MG63 (cell line): ENCODE measurements at regions not wholly inside any gene's neighbourhood (a gene's known extent, or its start where the extent isn't known, plus 50 kb on each side); places are given as distances from the start of the nearest gene placed in this dataset.
A peak's percentile ranks its signal among the peaks of the same experiment; 100 is the strongest.
"Not testable (repeated sequence)": the region's sequence is repeated elsewhere in the genome, so short reads cannot be mapped to it uniquely, and the experiment has no call there.

ENCODE experiments used
- DNase-seq: peaks from one replicate; pipeline ENCODE4 v3.0.0-alpha.2; 2020
- H3K27me3 ChIP-seq: fragments of 250-450 bp; sonication (Bioruptor Pico); 2 replicates; pipeline ENCODE4 v1.5.1; 2020; ENCODE audit warnings: mild to moderate bottlenecking, moderate library complexity
- H3K36me3 ChIP-seq: fragments of 250-450 bp; sonication (Bioruptor Pico); 2 replicates; pipeline ENCODE4 v1.5.1; 2020; ENCODE audit warnings: mild to moderate bottlenecking, moderate library complexity
- H3K4me3 ChIP-seq: fragments of 250-450 bp; sonication (Bioruptor Pico); 2 replicates; pipeline ENCODE4 v1.5.1; 2020; ENCODE audit warnings: mild to moderate bottlenecking, moderate library complexity
- H3K9me3 ChIP-seq: fragments of 250-450 bp; sonication (Bioruptor Pico); 2 replicates; pipeline ENCODE4 v1.5.1; 2020; ENCODE audit warnings: mild to moderate bottlenecking, moderate library complexity

GRCh38 chr1:90319918-90320317 is 325.0 kb downstream of the ZNF326 start:
- no peak for DNase-seq

GRCh38 chr1:90318431-90318830 is 323.5 kb downstream of the ZNF326 start:
- Histone ChIP-seq H3K9me3 (no peaks in the 10 kb centered on the region), H3K4me3 (no peak overlapping the region), H3K36me3 (no peaks in the 10 kb centered on the region), H3K27me3 (no peaks in the 10 kb centered on the region)
- no peak for DNase-seq

More at GRCh38 chr1:90319918-90320317, 325.0 kb downstream of the ZNF326 start:
- no peaks in the 10 kb centered on the region for H3K27me3 ChIP-seq
- H3K36me3 ChIP-seq = no peaks in the 10 kb centered on the region
- H3K4me3 ChIP-seq = no peak overlapping the region
- H3K9me3 ChIP-seq = no peaks in the 10 kb centered on the region

- Histone ChIP-seq H3K27me3 (no peaks in the 10 kb centered on the region), H3K4me3 (no peak overlapping the region), H3K9me3 (no peaks in the 10 kb centered on the region), H3K36me3 (no peaks in the 10 kb centered on the region)
- DNase-seq = no peak
These were observed 322.7 kb downstream of the ZNF326 start for GRCh38 chr1:90317628-90318027.

- H3K4me3 ChIP-seq = no peak overlapping the region
- DNase-seq = no peak
- H3K36me3 ChIP-seq = no peaks in the 10 kb centered on the region
- no peaks in the 10 kb centered on the region for H3K27me3 ChIP-seq
- no peaks in the 10 kb centered on the region for H3K9me3 ChIP-seq
These were observed 319.6 kb downstream of the ZNF326 start for GRCh38 chr1:90314533-90314932.

GRCh38 chr1:90313778-90314177 is 318.9 kb downstream of the ZNF326 start:
- H3K36me3 ChIP-seq = no peaks in the 10 kb centered on the region
- no peak for DNase-seq
- no peaks in the 10 kb centered on the region for H3K27me3 ChIP-seq
- H3K4me3 ChIP-seq = no peak overlapping the region
- H3K9me3 ChIP-seq = no peaks in the 10 kb centered on the region

- no peak for DNase-seq
- H3K9me3 ChIP-seq = no peaks in the 10 kb centered on the region
- H3K36me3 ChIP-seq = no peaks in the 10 kb centered on the region
- no peaks in the 10 kb centered on the region for H3K27me3 ChIP-seq
- H3K4me3 ChIP-seq = no peak overlapping the region
These were observed 314.9 kb downstream of the ZNF326 start for GRCh38 chr1:90309806-90310205.

GRCh38 chr1:90308421-90308820 is 313.5 kb downstream of the ZNF326 start:
- Histone ChIP-seq H3K4me3 (no peak overlapping the region), H3K27me3 (no peaks in the 10 kb centered on the region), H3K9me3 (no peaks in the 10 kb centered on the region), H3K36me3 (no peaks in the 10 kb centered on the region)
- DNase-seq = no peak

GRCh38 chr1:90305577-90305976 is 310.7 kb downstream of the ZNF326 start:
- no peak overlapping the region for H3K4me3 ChIP-seq
- DNase-seq = no peak
- H3K9me3 ChIP-seq = no peaks in the 10 kb centered on the region
- no peaks in the 10 kb centered on the region for H3K36me3 ChIP-seq
- no peaks in the 10 kb centered on the region for H3K27me3 ChIP-seq

- Histone ChIP-seq H3K36me3 (no peaks in the 10 kb centered on the region), H3K9me3 (no peaks in the 10 kb centered on the region), H3K4me3 (no peak overlapping the region), H3K27me3 (no peaks in the 10 kb centered on the region; the same call in 1 of the 2 replicates)
- DNase-seq = no peak
These were observed 301.4 kb downstream of the ZNF326 start for GRCh38 chr1:90296327-90296726.

- Histone ChIP-seq H3K9me3 (no peaks in the 10 kb centered on the region), H3K27me3 (no peaks in the 10 kb centered on the region; the same call in 1 of the 2 replicates), H3K4me3 (no peak overlapping the region), H3K36me3 (no peaks in the 10 kb centered on the region)
- no peak for DNase-seq
These were observed 300.6 kb downstream of the ZNF326 start for GRCh38 chr1:90295534-90295933.

GRCh38 chr1:90291431-90292216 is 296.7 kb downstream of the ZNF326 start:
- no peak for DNase-seq
- H3K36me3 ChIP-seq = no peaks in the 10 kb centered on the region
- no peaks in the 10 kb centered on the region for H3K9me3 ChIP-seq
- no peak overlapping the region for H3K4me3 ChIP-seq
- H3K27me3 ChIP-seq = no peaks in the 10 kb centered on the region; the same call in 1 of the 2 replicates

GRCh38 chr1:90282811-90283210 is 287.9 kb downstream of the ZNF326 start:
- no peak for DNase-seq
- H3K27me3 ChIP-seq = no peaks in the 10 kb centered on the region
- H3K36me3 ChIP-seq = no peaks in the 10 kb centered on the region
- no peak overlapping the region for H3K4me3 ChIP-seq
- no peaks in the 10 kb centered on the region for H3K9me3 ChIP-seq

GRCh38 chr1:90281886-90282285 is 287.0 kb downstream of the ZNF326 start:
- not testable (repeated sequence) for DNase-seq, H3K27me3 ChIP-seq, H3K4me3 ChIP-seq, H3K36me3 ChIP-seq, H3K9me3 ChIP-seq

- no peak for DNase-seq
- Histone ChIP-seq H3K9me3 (no peaks in the 10 kb centered on the region), H3K36me3 (no peaks in the 10 kb centered on the region), H3K27me3 (no peaks in the 10 kb centered on the region), H3K4me3 (no peak overlapping the region)
These were observed 282.4 kb downstream of the ZNF326 start for GRCh38 chr1:90277270-90277669.

GRCh38 chr1:90274376-90274775 is 279.5 kb downstream of the ZNF326 start:
- no peaks in the 10 kb centered on the region for H3K27me3 ChIP-seq
- no peaks in the 10 kb centered on the region for H3K36me3 ChIP-seq
- no peaks in the 10 kb centered on the region for H3K9me3 ChIP-seq
- no peak for DNase-seq
- no peak overlapping the region for H3K4me3 ChIP-seq

GRCh38 chr1:90273241-90273774 is 278.4 kb downstream of the ZNF326 start:
- Histone ChIP-seq H3K4me3 (no peak overlapping the region), H3K27me3 (no peaks in the 10 kb centered on the region), H3K9me3 (no peaks in the 10 kb centered on the region), H3K36me3 (no peaks in the 10 kb centered on the region)
- DNase-seq = no peak

- no peak overlapping the region for H3K4me3 ChIP-seq
- H3K9me3 ChIP-seq = peaks cover 9% of the 10 kb centered on the region
- no peaks in the 10 kb centered on the region for H3K27me3 ChIP-seq
- H3K36me3 ChIP-seq = no peaks in the 10 kb centered on the region
- peak; percentile 53 for DNase-seq
These were observed 267.9 kb downstream of the ZNF326 start for GRCh38 chr1:90262791-90263190.

GRCh38 chr1:90262286-90262685 is 267.4 kb downstream of the ZNF326 start:
- Histone ChIP-seq H3K4me3 (no peak overlapping the region), H3K36me3 (no peaks in the 10 kb centered on the region), H3K27me3 (no peaks in the 10 kb centered on the region), H3K9me3 (peaks cover 9% of the 10 kb centered on the region)
- DNase-seq = no peak
